NCI-H1417 (cell line): ENCODE measurements at regions not wholly inside any gene's neighbourhood (a gene's known extent, or its start where the extent isn't known, plus 50 kb on each side); places are given as distances from the start of the nearest gene placed in this dataset.
"Not testable (repeated sequence)": the region's sequence is repeated elsewhere in the genome, so short reads cannot be mapped to it uniquely, and the experiment has no call there.

Source experiments
- DNase-seq, 3 experiments: peaks; one replicate each; lab custom pipeline; 2025; lab: John Stamatoyannopoulos, UW

DNA sequence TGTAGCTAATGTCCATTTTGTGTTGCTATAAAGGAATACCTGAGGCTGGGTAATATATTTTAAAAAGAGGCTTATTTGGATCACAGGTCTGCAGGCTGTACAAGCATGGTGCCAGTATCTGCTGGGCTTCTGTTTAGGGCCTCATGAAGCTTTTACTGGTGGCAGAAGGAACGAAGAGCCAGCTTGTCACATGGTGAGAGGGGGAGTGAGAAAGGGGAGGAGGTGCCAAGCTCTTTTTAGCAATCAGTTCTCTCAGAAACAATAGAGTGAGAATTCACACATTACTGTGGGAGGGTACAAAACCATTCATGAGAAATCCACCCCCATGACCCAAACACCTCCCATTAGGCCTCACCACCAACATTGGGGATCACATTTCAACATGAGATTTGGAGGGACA is 340.9 kb downstream of the RASEF start:
- DNase-seq, result no peak

DNA sequence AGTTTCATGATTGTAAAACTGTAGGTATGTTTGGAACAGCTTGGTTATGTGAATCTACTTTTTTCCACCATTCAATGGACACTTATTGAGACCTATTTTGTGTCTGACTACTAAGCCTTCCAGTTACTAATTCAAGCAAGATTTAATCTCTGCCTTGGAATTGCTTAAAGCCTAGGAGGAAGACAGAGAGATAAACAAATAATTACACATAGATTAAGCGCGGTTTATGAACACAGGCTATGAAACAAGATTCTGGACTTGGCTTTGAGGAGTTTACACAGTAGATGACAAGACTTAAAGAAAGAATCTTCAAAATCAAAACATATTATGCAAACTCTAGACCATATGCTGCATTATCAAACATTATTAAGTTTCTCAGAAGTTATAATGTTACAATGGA is 340.4 kb downstream of the RASEF start:
- DNase-seq, result no peak

DNA sequence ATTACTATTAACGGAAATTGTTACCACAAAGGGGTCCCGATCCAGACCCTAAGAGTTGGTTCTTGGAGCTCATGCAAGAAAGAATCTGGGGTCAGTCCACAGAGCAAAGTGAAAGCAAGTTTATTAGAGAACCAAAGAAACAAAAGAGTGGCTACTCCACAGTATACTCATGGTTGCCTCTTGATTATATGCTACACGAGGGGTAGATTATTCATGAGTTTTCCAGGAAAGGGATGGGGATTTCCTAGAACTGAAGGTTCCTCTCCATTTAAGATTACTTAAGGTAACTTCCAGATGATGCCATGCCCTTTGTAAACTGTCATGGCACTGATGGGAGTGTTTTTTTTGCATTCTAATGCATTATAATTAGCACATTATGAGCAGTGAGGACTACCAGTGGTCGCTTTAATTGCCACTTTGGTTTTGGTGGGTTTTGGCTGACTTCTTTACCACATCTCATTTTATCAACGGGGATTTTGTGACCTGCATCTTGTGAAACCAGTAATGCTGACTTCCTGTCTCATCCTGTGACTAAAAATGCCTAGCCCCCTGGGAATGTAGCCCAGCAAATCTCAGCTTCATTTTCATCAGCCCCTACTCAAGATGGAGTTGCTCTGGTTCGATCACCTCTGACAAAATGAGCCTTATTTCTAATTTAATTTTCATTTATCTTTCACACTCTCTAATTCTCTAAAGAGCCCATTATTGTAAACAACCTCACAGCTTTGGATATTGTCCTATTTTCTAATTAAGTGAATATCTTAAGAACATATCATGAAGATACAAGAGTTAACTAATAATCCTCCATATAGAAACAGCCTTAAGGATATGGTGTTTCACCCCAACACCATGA is 336.3 kb downstream of the RASEF start:
- no peak for DNase-seq

DNA sequence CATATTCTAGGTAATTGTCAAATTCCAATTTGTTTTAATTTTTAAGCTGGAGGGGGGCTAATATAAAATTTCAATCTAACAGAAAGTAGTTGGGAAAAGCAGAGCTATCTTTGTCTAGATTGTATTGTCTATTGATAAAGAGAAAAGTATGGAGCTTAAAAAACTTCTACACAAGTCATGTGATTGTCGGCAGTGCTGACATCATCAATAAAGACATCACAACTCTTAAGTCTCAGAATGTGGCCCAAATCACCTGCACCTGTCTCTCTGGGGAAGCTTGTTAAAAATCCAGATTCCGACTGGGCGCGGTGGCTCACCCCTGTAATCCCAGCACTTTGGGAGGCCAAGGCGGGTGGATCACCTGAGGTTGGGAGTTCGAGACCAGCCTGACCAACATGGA is 333.8 kb downstream of the RASEF start:
- DNase-seq, result no peak

DNA sequence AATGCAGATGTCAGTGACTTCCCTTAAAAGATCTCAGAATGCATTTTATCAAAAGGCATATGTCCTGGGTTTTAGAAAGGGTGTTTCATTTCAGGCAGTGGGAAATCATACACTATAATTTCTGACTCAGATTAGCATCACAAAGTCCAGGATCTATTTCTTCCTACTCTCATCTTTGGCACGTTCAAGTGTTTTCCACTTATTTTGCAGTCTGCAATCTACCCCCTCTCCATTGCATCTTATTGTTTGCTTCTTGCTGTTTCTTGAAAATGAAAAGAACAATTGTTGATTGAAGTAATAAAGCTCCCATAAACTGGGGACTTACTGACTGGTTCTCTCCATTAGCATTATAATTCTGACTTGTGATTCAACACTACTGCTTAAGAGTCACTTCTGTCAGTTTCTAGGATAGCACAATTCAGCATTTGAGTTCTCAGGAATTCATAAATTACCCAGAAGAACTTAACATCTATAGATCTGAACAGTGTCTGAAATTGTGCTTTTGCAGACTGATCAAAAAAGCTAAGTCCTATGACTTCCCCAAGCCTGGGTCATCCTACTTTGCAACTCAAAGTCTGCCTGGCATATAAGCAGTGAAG is 332.9 kb downstream of the RASEF start:
- DNase-seq, result no peak

DNA sequence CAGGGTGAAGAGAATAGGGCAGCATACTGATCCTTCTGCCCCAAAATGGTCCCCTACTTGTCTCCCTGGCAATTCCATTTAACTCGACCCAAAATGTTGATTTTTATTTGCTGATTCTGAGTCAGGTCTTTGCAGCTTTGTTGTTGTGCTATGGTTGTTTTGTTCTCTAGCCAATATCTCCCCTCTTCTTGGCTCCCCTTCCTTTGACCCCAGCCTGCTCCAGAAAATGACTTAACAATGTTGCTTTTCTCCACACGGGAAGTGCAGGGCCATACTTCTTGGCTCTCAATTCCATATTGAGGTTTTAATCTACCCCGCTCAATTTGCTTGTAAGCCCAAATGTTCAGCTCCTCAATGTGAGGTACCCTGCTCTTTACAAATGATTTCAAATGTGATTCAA is 330.0 kb downstream of the RASEF start:
- no peak for DNase-seq

DNA sequence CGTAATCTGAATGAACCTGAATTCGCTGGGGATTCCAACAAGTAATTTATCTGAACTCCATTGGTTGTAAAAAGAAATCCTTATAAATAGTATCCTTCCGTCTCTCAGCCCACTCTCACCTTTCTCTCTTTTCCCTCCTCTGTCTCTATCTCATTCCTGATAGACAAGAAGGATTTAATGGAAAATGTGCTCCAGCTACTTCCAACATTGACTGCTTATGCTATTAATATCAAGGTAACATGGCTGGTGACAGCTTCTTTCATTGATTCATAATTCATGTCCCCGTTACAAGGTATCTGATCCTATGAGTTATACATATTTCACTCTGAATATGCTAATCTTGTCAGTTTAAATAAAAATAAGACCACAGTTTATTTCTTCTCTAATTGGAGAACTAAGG is 326.8 kb downstream of the RASEF start:
- no peak for DNase-seq

DNA sequence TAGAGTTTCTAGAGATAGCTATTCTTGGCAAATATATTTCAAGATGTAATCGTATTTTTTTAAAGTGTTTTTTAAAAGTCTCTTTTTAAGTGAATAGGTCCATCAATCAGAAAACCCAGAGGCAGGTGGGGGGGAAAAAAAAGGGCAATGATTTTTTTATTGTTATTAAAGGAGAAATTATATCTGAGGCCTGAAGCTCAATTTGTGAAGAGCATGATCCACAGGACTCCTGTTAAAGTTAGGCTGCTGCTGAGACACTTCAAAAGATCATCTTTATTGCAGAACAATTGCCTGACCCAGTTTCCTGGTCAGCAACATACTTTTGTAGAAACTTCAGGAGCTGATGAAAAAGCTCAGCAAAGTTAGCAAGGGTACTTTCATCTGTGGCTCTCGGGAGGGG is 326.2 kb downstream of the RASEF start:
- no peak for DNase-seq

DNA sequence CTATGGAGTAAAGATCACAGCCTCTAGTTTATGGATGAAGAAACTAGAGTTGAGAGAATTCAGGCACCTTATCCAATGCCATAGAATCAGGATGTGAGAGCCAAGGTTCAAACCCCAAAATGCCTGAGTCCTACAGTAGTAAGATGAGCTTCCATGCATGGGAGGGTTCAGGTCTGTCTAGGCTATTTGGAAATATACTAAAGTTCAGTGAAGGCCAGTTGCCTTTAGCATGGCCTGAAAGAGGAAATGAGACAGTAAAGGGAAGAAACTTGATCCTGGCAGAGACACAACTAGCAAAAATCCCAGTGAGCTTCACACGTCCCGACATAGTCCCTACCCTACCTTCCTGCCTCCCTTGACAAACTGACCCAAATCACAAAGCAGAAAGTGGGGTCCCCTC is 317.0 kb downstream of the RASEF start:
- DNase-seq, result no peak

DNA sequence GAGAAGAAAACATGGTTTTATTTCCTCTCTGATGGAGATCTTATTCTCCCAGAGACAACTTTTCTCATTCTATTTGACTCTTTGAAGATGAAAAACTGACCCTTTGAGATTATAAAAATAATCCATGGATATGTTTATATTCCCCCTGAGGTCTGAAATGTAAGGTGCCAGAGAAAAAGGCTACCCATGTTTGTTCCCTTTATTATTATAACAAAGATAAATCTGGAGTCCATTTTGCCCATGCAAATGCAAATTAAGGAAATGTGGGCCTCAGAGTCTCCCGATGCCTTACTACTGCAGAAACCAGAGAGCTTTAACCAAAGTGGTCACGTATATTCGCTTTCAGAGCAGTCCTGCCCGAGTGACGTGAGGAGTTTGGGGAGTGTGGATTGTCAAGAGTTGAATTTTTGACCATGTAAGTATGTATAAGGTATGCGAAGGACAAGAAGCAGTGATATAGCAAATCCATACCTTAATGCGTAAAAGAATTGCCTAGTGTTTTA is 312.5 kb downstream of the RASEF start:
- DNase-seq, result no peak

DNA sequence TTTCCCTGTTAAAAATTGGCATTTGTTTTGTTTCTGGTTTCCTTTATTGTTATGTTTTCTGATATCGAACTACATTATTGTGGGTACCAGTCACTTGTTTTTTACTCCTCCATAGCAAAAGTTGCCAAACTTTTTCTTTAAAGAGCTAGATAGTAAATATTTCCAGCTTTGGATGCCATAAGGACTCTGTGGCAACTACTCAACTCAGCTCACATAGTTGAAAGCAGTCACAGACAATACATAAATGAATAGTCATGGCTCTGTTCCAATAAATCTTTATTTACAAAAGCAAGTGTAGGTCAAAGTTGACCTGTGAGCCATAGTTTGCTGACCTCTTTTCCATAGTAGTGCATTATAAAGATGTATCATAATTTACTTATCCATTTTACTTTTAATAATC is 305.0 kb downstream of the RASEF start:
- no peak for DNase-seq

DNA sequence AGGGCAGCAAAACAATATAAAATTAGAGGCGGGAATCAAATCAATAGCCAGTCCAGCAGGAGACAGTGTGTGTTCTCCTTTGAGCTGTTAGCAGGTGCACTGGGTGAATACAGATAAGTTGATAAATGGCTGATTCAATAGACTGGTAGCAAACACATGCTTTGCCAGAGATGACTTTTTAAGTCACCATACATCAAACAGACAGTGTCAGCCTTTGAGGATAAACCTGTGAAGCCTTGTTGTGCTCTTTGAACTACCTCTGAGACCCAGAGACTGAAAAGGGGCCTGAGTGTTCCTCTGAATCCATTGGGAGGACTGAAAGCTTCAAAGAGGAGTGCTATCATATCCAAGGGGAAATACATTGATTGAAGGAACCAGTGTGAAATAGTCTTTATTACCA is 301.9 kb downstream of the RASEF start:
- DNase-seq, result peak in 2 of 3 experiments; percentile 19 to 62

DNA sequence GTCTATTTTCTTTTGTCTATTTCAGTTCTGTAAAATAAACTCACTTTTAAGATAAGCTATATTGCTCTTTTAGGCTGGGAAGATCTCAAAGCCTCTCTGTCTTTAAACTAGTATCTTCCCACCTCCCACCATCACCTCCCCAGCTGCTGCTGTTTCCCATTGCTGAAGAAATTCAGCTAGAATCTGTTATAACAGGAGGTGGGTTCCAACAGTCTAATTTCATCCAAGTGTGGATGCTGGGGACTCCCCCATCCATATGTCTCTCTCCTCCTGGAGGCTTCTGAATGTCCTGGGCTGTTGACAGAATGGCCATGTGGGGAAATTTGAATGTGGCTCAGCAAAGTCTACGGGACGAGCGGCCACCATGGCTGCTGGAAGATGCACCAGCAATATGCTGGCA is 301.0 kb downstream of the RASEF start:
- no peak for DNase-seq

DNA sequence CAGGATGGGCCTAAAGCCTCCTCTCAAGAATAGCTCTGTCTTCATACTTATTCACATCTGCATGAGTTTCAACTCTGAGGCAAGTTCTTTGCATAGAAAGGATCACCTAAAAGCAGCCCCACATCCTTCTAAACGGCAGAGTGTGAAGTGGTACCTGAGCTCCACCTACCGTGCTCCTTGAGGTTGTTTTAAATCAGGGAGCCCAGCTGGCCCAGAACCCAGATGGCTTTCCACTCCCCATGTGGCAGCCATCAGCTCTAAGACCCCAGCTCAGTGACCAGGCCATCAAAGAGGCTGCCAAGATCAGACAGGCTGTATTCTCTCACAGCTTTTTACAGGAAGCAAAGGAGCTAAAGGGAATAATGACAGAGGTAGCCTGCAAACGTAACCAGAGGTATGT is 299.3 kb downstream of the RASEF start:
- peak; percentile 1 to 64 (median 31) for DNase-seq

DNA sequence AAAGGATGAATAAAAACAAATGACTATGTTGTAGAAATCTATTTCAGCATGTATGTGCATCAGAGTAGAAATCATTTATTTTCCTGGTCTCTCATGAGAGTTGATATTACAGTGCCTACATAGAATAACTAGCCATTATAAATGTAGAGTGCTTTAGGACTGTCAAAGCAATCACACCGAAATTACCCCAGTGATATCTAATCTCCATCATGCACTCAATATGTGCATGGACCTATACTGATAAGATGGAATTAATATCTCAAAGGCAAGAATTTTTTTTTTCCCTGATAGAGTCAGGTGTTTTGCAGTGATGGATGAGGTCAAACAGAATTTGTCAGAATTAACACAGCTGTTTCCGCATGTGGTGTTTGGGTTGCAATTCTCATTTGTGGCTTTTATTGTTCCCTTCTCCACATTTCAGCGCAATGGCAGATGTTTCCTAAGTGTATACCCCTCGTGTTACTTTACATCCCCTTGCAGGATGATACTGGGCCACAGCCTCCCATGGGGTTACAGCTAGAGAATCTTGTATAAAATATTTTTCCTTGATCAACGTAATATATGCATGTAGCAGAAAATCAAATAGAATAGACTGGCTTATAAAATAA is 298.8 kb downstream of the RASEF start:
- peak in 2 of 3 experiments; percentile 10 to 64 for DNase-seq

DNA sequence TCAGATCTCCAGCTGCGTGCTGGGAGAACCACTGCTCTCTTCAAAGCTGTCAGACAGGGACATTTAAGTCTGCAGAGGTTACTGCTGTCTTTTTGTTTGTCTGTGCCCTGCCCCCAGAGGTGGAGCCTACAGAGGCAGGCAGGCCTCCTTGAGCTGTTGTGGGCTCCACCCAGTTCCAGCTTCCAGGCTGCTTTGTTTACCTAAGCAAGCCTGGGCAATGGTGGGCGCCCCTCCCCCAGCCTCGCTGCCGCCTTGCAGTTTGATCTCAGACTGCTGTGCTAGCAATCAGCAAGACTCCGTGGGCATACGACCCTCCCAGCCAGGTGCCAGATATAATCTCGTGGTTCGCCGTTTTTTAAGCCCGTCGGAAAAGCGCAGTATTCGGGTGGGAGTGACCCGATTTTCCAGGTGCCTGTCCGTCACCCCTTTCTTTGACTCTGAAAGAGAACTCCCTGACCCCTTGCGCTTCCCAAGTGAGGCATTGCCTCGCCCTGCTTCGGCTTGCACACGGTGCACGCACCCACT is 288.2 kb downstream of the RASEF start:
- peak in 2 of 3 experiments; percentile 45 to 64 for DNase-seq

DNA sequence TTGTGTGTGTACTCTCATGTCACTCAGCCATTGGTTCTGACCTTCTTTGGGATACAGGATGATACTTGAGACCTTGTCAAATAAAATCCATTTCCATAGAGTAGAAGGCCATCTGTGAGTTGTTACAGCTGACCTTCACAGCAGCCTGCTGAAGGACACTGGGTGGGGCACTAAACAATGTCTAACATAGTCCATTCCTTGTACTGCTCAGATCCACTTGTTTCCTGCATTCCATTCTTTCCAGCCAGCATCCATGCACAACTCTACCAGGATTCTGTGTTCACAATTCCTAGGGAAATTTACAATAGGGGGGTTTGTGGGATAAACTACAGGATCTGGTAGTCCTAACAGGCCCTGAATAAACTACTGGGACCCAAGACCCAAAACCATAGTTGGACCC is 286.4 kb downstream of the RASEF start:
- no peak for DNase-seq

DNA sequence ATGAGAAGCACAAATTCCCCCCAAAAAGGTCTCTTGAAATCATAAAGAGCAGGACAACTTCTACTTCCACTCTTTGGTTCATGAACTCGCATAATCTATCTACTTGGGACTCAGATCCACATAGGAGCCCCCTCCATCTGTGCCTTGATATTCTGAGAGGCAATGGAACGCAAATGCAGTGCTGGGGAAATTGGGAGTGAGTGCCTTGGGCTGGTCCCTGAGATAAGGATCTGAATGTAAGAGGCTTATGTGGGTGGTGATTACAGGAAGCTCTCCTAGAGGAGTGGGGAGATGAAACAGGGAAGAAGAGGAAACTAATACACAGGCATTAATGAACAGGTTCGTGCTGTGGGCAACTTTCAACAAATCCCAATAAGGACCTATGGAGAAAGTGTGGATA is 285.6 kb downstream of the RASEF start:
- no peak for DNase-seq

DNA sequence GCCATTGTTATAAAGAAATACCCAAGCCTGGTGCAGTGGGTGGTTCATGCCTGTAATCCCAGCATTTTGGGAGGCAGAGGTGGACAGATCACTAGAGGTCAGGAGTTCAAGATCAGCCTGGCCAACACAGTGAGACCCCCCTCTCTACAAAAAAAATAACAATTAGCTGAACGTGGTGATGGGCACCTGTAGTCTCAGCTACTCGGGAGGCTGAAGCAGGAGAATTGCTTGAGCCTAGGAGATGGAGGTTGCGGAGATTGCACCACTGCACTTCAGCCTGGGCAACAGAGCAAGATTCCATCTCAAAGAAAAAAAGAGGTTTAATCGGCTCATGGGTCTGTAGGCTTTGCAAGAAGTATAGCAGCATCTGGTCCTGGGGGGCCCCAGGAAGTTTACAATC is 284.0 kb downstream of the RASEF start:
- not testable (repeated sequence) for DNase-seq

DNA sequence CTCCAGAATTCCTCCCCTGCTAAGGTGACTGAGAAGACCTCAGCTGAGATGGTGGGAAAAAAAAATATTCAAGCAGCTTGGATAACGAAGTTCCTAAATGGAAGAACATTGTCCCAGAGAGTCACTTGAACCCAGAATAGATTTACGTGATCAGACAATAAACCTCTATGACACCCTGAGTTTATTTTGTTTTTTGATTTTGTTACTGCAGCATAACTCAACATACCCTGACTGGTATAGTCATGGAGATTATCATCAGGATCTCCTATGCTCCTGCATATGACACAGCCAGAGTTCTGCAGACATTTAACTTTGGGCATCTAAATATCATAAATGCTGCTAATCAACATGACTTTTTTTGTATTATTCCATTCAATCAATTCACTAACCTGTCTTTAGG is 282.9 kb downstream of the RASEF start:
- DNase-seq, result no peak

DNA sequence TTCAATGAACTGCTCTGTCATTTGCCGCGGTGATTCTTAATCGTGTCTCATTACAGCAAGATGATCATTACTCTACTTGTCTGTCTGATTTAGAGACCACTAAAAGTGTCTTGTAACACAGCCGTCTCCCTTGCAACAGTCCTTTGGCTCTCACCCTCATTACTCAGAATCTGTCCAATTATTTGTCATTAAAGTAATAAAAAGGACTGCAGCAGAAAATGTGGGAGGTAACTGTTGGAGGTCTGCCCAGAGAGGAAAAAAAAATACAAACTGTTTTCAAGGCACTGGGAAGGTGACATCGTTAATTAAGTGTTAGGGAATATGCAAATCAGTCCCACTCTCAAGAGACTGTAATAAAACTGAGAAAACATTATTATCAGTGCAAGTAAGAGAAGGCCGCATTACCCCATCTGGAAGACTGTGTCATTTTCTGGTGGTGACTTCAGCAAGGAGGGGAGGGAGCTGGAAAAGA is 281.0 kb downstream of the RASEF start:
- DNase-seq, result peak in 2 of 3 experiments; percentile 72 to 95

DNA sequence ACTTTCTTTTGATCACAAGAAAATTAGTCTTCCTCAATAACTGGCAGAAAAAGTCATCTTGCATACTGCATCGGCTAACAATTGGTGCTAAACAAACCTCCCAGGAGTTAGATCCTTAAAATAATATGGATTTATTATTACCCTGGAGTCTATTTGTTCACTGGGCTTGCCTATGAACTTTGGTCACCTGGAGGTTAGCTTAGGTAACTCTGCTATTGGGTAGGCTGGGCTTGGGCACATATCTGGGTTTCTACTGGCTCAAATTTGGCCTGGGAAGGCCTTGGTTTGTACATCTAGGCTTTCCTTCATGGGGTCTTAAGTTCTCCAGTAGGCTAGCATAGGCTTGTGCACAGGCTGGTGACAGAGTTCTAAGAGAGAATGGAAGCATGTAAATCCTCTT is 279.9 kb downstream of the RASEF start:
- no peak for DNase-seq

DNA sequence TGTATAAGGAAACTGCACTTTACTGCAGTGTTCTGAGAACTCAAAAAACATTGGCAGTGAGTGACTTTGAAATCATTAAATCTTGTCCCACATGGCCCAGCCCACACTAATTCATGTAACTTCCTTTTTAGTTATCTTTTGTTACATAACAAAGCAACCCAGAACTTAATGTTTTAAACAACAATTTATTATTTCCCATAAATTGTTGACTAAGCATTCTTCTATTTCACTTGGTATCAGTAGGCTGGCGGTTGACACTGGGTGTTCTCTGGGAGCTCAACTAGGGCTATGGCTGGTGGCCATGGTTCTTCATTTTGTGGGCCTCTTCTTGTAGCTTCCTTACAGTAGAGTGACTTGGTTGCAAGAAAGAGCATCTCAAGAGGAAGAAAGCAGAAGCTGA is 278.4 kb downstream of the RASEF start:
- DNase-seq, result no peak
